PC-9 (cell line): ENCODE measurements at regions not wholly inside any gene's neighbourhood (a gene's known extent, or its start where the extent isn't known, plus 50 kb on each side); places are given as distances from the start of the nearest gene placed in this dataset.

ENCODE experiments used
- BruUV-seq: library from RNA; stranded (reverse); fragments of 400-500 nt; replicated peaks from 2 replicates; lab custom pipeline; 2021; lab: Mats Ljungman, UMichigan
- CTCF ChIA-PET: fragments of 300-600 bp; sonication (Branson Sonifier 250); formaldehyde crosslinking; loops from one replicate; lab custom pipeline; 2022; ENCODE audit warnings: antibody characterized with exemption; lab: Charles Lee
- POLR2A ChIA-PET: fragments of 300-600 bp; sonication (Branson Sonifier 250); formaldehyde crosslinking; loops from one replicate; lab custom pipeline; 2022; ENCODE audit warnings: antibody characterized with exemption; ENCODE audit not compliant: unreplicated experiment; lab: Charles Lee
- DNase-seq, 2 experiments: peaks; one replicate each; pipeline versions ENCODE4 v3.0.0 to v3.0.0-alpha.2; 2015 to 2022; ENCODE audit warnings: mixed read lengths in 1 of 2
- H2AFZ ChIP-seq: fragments of 200-600 bp; sonication (generic); 2 replicates; pipeline ENCODE4 v1.8.1; 2017; ENCODE audit warnings: antibody characterized with exemption
- H3F3A ChIP-seq: fragments of 200-600 bp; sonication (generic); 2 replicates; pipeline ENCODE4 v1.8.1; 2017; ENCODE audit warnings: antibody characterized with exemption, mild to moderate bottlenecking, low read depth; ENCODE audit not compliant: insufficient read depth
- H3K27ac ChIP-seq: fragments of 200-600 bp; sonication (generic); 2 replicates; pipeline ENCODE4 v1.6.1; 2016; ENCODE audit warnings: mixed run types
- H3K27me3 ChIP-seq: fragments of 200-600 bp; sonication (generic); 2 replicates; pipeline ENCODE4 v1.6.1; 2016; ENCODE audit warnings: low read depth, mixed run types; ENCODE audit not compliant: insufficient read depth
- H3K36me3 ChIP-seq: fragments of 200-600 bp; sonication (generic); 2 replicates; pipeline ENCODE4 v1.6.1; 2016; ENCODE audit warnings: low read depth, mixed run types
- H3K4me1 ChIP-seq: fragments of 200-600 bp; sonication (generic); replicated peaks from 2 replicates; pipeline ENCODE4 v1.6.1; 2016; ENCODE audit warnings: mixed run types; ENCODE audit not compliant: insufficient read depth
- H3K4me2 ChIP-seq: fragments of 200-600 bp; sonication (generic); 2 replicates; pipeline ENCODE4 v1.6.1; 2017; ENCODE audit warnings: mixed run types
- H3K4me3 ChIP-seq: fragments of 200-600 bp; sonication (generic); 2 replicates; pipeline ENCODE4 v1.6.1; 2016; ENCODE audit warnings: mixed run types
- H3K79me2 ChIP-seq: fragments of 200-600 bp; sonication (generic); 2 replicates; pipeline ENCODE4 v1.6.1; 2017; ENCODE audit warnings: low read depth, mixed run types
- H3K9me2 ChIP-seq: fragments of 200-600 bp; sonication (generic); 2 replicates; pipeline ENCODE4 v1.8.1; 2017; ENCODE audit warnings: mild to moderate bottlenecking; ENCODE audit not compliant: insufficient read depth
- H3K9me3 ChIP-seq: fragments of 200-600 bp; sonication (generic); 2 replicates; pipeline ENCODE4 v1.8.1; 2016; ENCODE audit warnings: low read depth; ENCODE audit not compliant: insufficient read depth
- H4K20me1 ChIP-seq: fragments of 200-600 bp; sonication (generic); 2 replicates; pipeline ENCODE4 v1.8.1; 2017; ENCODE audit not compliant: insufficient read depth
- EZH2 ChIP-seq: fragments of 200-600 bp; sonication (generic); IDR thresholded peaks from 2 replicates; pipeline ENCODE4 v1.8.0; 2017; ENCODE audit warnings: antibody characterized with exemption, low read depth
- intact Hi-C: fragments of 100-400 bp; cut with micrococcal nuclease; formaldehyde crosslinking; loops from one replicate; pipeline ENCODE4 v1.10.0; 2022; ENCODE audit not compliant: unreplicated experiment
- TF ChIP-seq, protein P1 (sequence below): fragments of 200-600 bp; sonication (generic); conservative IDR thresholded peaks from 2 replicates; pipeline ENCODE4 v1.6.1; 2017; ENCODE audit warnings: mixed run types, antibody characterized with exemption, mild to moderate bottlenecking, moderate library complexity

DNA sequence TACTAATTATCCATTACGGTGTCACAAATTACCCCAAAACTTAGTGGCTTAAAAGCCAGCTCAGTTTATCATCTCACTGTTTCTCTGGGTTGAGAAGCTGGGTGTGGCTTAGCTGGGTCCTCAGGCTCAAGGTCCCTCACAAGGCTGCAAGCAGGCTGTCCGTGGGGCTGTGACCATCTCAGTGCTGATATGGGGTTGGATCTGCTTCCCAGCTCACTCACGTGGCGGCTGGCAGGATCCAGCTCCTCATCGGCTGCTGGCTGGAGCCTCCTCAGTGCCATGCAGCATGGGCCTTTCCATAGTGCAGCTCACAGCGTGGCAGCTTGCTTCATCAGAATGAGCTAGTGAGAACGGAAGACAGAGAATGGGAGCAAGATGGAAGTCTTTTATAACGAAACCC, 128.5 kb upstream of the CPEB4 start:
- no peak for DNase-seq
- ChIA-PET POLR2A (no interaction called here), CTCF (no interaction called here)
- H3K27me3 ChIP-seq, result no peaks in the 10 kb centered on the region
- peaks cover 25% of the 10 kb centered on the region for H3K4me1 ChIP-seq
- H3K79me2 ChIP-seq, result no peaks in the 10 kb centered on the region
- H3K9me2 ChIP-seq, result no peaks in the 10 kb centered on the region
- TF ChIP-seq, protein P1, sequence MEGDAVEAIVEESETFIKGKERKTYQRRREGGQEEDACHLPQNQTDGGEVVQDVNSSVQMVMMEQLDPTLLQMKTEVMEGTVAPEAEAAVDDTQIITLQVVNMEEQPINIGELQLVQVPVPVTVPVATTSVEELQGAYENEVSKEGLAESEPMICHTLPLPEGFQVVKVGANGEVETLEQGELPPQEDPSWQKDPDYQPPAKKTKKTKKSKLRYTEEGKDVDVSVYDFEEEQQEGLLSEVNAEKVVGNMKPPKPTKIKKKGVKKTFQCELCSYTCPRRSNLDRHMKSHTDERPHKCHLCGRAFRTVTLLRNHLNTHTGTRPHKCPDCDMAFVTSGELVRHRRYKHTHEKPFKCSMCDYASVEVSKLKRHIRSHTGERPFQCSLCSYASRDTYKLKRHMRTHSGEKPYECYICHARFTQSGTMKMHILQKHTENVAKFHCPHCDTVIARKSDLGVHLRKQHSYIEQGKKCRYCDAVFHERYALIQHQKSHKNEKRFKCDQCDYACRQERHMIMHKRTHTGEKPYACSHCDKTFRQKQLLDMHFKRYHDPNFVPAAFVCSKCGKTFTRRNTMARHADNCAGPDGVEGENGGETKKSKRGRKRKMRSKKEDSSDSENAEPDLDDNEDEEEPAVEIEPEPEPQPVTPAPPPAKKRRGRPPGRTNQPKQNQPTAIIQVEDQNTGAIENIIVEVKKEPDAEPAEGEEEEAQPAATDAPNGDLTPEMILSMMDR, result no peak
- no peak for TF ChIP-seq EZH2
- H3K9me3 ChIP-seq, result no peaks in the 10 kb centered on the region
- no TSS peak for BruUV-seq
- peaks cover 15% of the 10 kb centered on the region for H3F3A ChIP-seq
- no peaks in the 10 kb centered on the region for H3K36me3 ChIP-seq
- H2AFZ ChIP-seq, result no peak overlapping the region
- no peak overlapping the region for H3K27ac ChIP-seq
- H3K4me2 ChIP-seq, result no peak overlapping the region
- H4K20me1 ChIP-seq, result no peaks in the 10 kb centered on the region
- intact Hi-C loops, result loop anchor here (10.0 kb wide), 1 partner anchor 465 kb away; no protein-coding TSS in a partner anchor
- H3K4me3 ChIP-seq, result no peak overlapping the region

DNA sequence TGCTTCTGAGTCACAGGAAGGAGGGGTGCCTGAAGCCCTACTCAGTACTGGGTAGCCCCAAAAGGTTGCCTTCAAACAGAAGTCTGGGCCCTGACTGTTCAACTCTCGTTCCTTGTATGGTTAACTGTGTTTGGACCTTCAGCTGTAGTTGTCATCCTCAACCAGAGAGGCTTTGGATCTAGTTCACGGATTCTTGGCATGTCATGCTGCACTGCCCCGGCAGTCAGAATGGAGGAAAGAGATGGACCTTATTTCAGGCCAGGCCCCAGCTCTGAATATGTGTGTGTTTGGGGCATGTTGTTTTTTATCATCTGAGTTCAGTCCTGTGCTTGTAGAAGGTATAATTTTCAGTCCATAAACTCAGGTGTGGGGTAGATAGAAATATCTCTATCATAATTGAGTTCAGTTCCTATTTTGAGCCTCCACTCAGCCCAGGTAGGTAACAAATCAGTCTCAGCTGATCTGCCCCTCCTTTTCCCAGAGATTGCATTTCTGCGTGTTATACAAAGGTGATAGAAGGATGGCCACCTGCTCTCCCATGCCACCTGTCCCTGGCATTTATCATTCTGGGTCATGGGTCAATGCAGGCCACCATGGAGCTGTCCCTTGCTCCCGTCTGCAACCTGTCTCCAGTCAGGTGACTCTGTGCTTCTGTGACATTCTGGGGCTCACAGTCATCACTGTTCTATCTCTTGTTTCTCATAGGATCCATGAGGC, 127.5 kb upstream of the CPEB4 start:
- H3K4me1 ChIP-seq, result peaks cover 34% of the 10 kb centered on the region

DNA sequence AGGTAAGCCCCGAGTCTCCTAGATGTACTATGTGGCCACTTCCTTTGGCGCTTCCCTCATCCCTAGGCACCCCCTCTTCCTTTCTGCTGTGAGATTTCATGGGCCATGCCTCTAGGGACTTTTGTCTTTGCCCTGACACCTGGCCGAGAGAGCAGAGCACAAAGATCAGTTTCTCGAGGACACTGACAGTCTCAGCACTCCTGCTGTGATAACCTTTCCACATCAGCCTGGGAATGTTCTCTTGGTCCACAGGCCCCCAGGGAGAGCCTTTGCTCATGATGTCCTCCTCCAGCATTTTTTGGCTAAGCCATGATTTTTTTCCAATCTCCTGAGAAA, 127.0 kb upstream of the CPEB4 start:
- DNase-seq, result no peak
- no peak for TF ChIP-seq EZH2
- TF ChIP-seq, protein P1, result no peak
- no peaks in the 10 kb centered on the region for H3K36me3 ChIP-seq
- ChIA-PET CTCF (no interaction called here), POLR2A (interaction anchor here (0.7 kb wide), 1 partner anchor 9 kb away, joined by 8 read pairs; no protein-coding TSS in a partner anchor)
- no TSS peak for BruUV-seq
- no peak overlapping the region for H3K27ac ChIP-seq
- intact Hi-C loops, result loop anchor here (10.0 kb wide), 1 partner anchor 466 kb away; no protein-coding TSS in a partner anchor
- peaks cover 40% of the 10 kb centered on the region for H3K4me1 ChIP-seq
- H3K79me2 ChIP-seq, result no peaks in the 10 kb centered on the region
- no peaks in the 10 kb centered on the region for H3K9me2 ChIP-seq
- no peak overlapping the region for H3K4me3 ChIP-seq
- no peak overlapping the region for H3K4me2 ChIP-seq
- H2AFZ ChIP-seq, result no peak overlapping the region
- no peaks in the 10 kb centered on the region for H4K20me1 ChIP-seq
- no peaks in the 10 kb centered on the region for H3K9me3 ChIP-seq
- H3F3A ChIP-seq, result peaks cover 24% of the 10 kb centered on the region
- no peaks in the 10 kb centered on the region for H3K27me3 ChIP-seq

More for the DNA sequence above, 127.5 kb upstream of the CPEB4 start:
- no peak overlapping the region for H3K27ac ChIP-seq
- DNase-seq, result no peak
- no peaks in the 10 kb centered on the region for H3K9me3 ChIP-seq
- no peaks in the 10 kb centered on the region for H3K27me3 ChIP-seq
- H3K79me2 ChIP-seq, result no peaks in the 10 kb centered on the region
- no peak overlapping the region for H3K4me3 ChIP-seq
- intact Hi-C loops, result loop anchor here (10.0 kb wide), 1 partner anchor 466 kb away; no protein-coding TSS in a partner anchor
- ChIA-PET POLR2A (interaction anchor here (0.7 kb wide), 1 partner anchor 9 kb away, joined by 8 read pairs; no protein-coding TSS in a partner anchor), CTCF (no interaction called here)
- H3K36me3 ChIP-seq, result no peaks in the 10 kb centered on the region
- no peak for TF ChIP-seq EZH2
- TF ChIP-seq, protein P1, result no peak
- H2AFZ ChIP-seq, result no peak overlapping the region
- H3F3A ChIP-seq, result peaks cover 23% of the 10 kb centered on the region
- no TSS peak for BruUV-seq
- no peaks in the 10 kb centered on the region for H4K20me1 ChIP-seq
- H3K4me2 ChIP-seq, result no peak overlapping the region
- no peaks in the 10 kb centered on the region for H3K9me2 ChIP-seq
